ENCODE measurements at regions not wholly inside any gene's neighbourhood (a gene's known extent, or its start where the extent isn't known, plus 50 kb on each side); places are given as distances from the start of the nearest gene placed in this dataset.

- no peaks in the 10 kb centered on the region for H3K36me3 Mint-ChIP-seq
- no peak overlapping the region for H3K27ac Mint-ChIP-seq
- H3K4me3 Mint-ChIP-seq = no peak overlapping the region
- H3K27ac ChIP-seq = no peak overlapping the region
- no peaks in the 10 kb centered on the region for H3K27me3 Mint-ChIP-seq (ENCODE audit: insufficient read depth, low read depth)
- no peak for DNase-seq (ENCODE audit: low spot score)
- H3K27me3 ChIP-seq = no peaks in the 10 kb centered on the region
- H3K4me2 ChIP-seq = no peak overlapping the region
- peaks cover 2% of the 10 kb centered on the region for H3K4me1 Mint-ChIP-seq
- TF ChIP-seq EZH2phosphoT487 (IDR thresholded peaks at IDR 0.05) = no peak
- TF ChIP-seq EZH2 (IDR thresholded peaks at IDR 0.05) = no peak
- TF ChIP-seq CTCF (IDR thresholded peaks at IDR 0.05) = no peak
- H3K79me2 ChIP-seq (ENCODE audit: low read depth) = no peaks in the 10 kb centered on the region
- H3K9me3 ChIP-seq (ENCODE audit: low read depth) = no peaks in the 10 kb centered on the region
- no peak overlapping the region for H2AFZ ChIP-seq (replicated peaks)
- no peak overlapping the region for H3K4me3 ChIP-seq
- H3K36me3 ChIP-seq = no peaks in the 10 kb centered on the region
- no peaks in the 10 kb centered on the region for H3K9me3 Mint-ChIP-seq
- no peak overlapping the region for H3K9ac ChIP-seq
- H4K20me1 ChIP-seq (ENCODE audit: low read depth) = no peaks in the 10 kb centered on the region
- H3F3A ChIP-seq (ENCODE audit: low read depth) = no peaks in the 10 kb centered on the region
- H3K4me1 ChIP-seq = no peaks in the 10 kb centered on the region
Observed at GRCh38 chr7:49396229-49396628, 377.2 kb upstream of the VWC2 start.

GRCh38 chr7:49397750-49398149 lies 375.7 kb upstream of the VWC2 start:
- no peak overlapping the region for H3K4me3 Mint-ChIP-seq
- no peaks in the 10 kb centered on the region for H3K9me3 ChIP-seq (ENCODE audit: low read depth)
- no peaks in the 10 kb centered on the region for H3K4me1 ChIP-seq
- H3K36me3 Mint-ChIP-seq = no peaks in the 10 kb centered on the region
- H3K27ac ChIP-seq = no peak overlapping the region
- H3K9me3 Mint-ChIP-seq = no peaks in the 10 kb centered on the region
- no peak for TF ChIP-seq EZH2phosphoT487 (IDR thresholded peaks at IDR 0.05)
- H3K27me3 Mint-ChIP-seq (ENCODE audit: insufficient read depth, low read depth) = no peaks in the 10 kb centered on the region
- no peaks in the 10 kb centered on the region for H3F3A ChIP-seq (ENCODE audit: low read depth)
- H3K4me2 ChIP-seq = no peak overlapping the region
- no peaks in the 10 kb centered on the region for H3K36me3 ChIP-seq
- no peak overlapping the region for H3K4me3 ChIP-seq
- H3K9ac ChIP-seq = no peak overlapping the region
- H3K27ac Mint-ChIP-seq = no peak overlapping the region
- H3K4me1 Mint-ChIP-seq = peaks cover 2% of the 10 kb centered on the region
- no peak for DNase-seq (ENCODE audit: low spot score)
- no peak overlapping the region for H2AFZ ChIP-seq (replicated peaks)
- no peaks in the 10 kb centered on the region for H4K20me1 ChIP-seq (ENCODE audit: low read depth)
- H3K79me2 ChIP-seq (ENCODE audit: low read depth) = no peaks in the 10 kb centered on the region
- no peaks in the 10 kb centered on the region for H3K27me3 ChIP-seq

GRCh38 chr7:49398236-49398635 lies 375.2 kb upstream of the VWC2 start:
- H3K9me3 ChIP-seq (ENCODE audit: low read depth) = no peaks in the 10 kb centered on the region
- H3K27ac ChIP-seq = no peak overlapping the region
- H3K4me3 ChIP-seq = no peak overlapping the region
- no peaks in the 10 kb centered on the region for H3F3A ChIP-seq (ENCODE audit: low read depth)
- no peaks in the 10 kb centered on the region for H3K36me3 Mint-ChIP-seq
- H3K27ac Mint-ChIP-seq = no peak overlapping the region
- no peaks in the 10 kb centered on the region for H4K20me1 ChIP-seq (ENCODE audit: low read depth)
- peaks cover 2% of the 10 kb centered on the region for H3K4me1 Mint-ChIP-seq
- TF ChIP-seq EZH2 (IDR thresholded peaks at IDR 0.05) (no peak), CTCF (IDR thresholded peaks at IDR 0.05) (no peak), EZH2phosphoT487 (IDR thresholded peaks at IDR 0.05) (no peak)
- H3K36me3 ChIP-seq = no peaks in the 10 kb centered on the region
- no peaks in the 10 kb centered on the region for H3K27me3 ChIP-seq
- no peak for DNase-seq (ENCODE audit: low spot score)
- H3K79me2 ChIP-seq (ENCODE audit: low read depth) = no peaks in the 10 kb centered on the region
- no peak overlapping the region for H3K4me3 Mint-ChIP-seq
- no peaks in the 10 kb centered on the region for H3K27me3 Mint-ChIP-seq (ENCODE audit: insufficient read depth, low read depth)
- no peaks in the 10 kb centered on the region for H3K4me1 ChIP-seq
- H2AFZ ChIP-seq (replicated peaks) = peak overlapping the region; percentile 1
- no peak overlapping the region for H3K9ac ChIP-seq
- no peak overlapping the region for H3K4me2 ChIP-seq
- no peaks in the 10 kb centered on the region for H3K9me3 Mint-ChIP-seq

GRCh38 chr7:49398746-49399145 lies 374.7 kb upstream of the VWC2 start:
- DNase-seq (ENCODE audit: low spot score) = no peak
- Histone ChIP-seq H3K4me2 (no peak overlapping the region), H3F3A (ENCODE audit: low read depth) (no peaks in the 10 kb centered on the region), H3K9me3 (ENCODE audit: low read depth) (no peaks in the 10 kb centered on the region), H3K4me3 (no peak overlapping the region), H4K20me1 (ENCODE audit: low read depth) (no peaks in the 10 kb centered on the region), H3K79me2 (ENCODE audit: low read depth) (no peaks in the 10 kb centered on the region), H3K9ac (no peak overlapping the region), H3K4me1 (no peaks in the 10 kb centered on the region), H3K27me3 (no peaks in the 10 kb centered on the region), H3K36me3 (no peaks in the 10 kb centered on the region), H2AFZ (replicated peaks) (peak overlapping the region; percentile 1), H3K27ac (no peak overlapping the region)
- no peaks in the 10 kb centered on the region for H3K36me3 Mint-ChIP-seq
- peaks cover 2% of the 10 kb centered on the region for H3K4me1 Mint-ChIP-seq
- no peak overlapping the region for H3K27ac Mint-ChIP-seq
- H3K9me3 Mint-ChIP-seq = no peaks in the 10 kb centered on the region
- TF ChIP-seq CTCF (IDR thresholded peaks at IDR 0.05) (no peak), EZH2phosphoT487 (IDR thresholded peaks at IDR 0.05) (no peak), EZH2 (IDR thresholded peaks at IDR 0.05) (no peak)
- H3K27me3 Mint-ChIP-seq (ENCODE audit: insufficient read depth, low read depth) = no peaks in the 10 kb centered on the region
- no peak overlapping the region for H3K4me3 Mint-ChIP-seq
